ENCODE measurements at regions not wholly inside any gene's neighbourhood (a gene's known extent, or its start where the extent isn't known, plus 50 kb on each side); places are given as distances from the start of the nearest gene placed in this dataset.

DNA sequence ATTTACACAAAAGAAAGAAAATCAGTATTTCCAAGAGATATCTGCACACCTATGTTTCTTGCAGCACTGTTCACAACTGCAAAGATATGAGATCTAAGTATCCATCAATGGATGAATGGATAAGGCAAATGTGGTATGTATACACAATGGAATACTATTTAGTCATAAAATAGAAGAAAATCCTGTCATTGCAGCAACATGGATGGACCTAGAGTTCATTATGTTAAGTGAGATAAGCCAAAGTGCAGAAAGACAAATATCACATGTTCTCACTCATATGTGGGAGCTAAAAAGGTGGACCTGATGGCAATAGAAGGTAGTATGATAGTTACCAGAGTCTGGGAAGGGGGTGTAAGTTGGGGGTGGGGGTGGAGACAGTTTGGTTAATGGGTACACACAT lies 1171.6 kb downstream of the SORCS1 start:
- H3K4me3 ChIP-seq (ENCODE audit: low read depth, low read length) = no peak overlapping the region
- TF ChIP-seq, protein P1, sequence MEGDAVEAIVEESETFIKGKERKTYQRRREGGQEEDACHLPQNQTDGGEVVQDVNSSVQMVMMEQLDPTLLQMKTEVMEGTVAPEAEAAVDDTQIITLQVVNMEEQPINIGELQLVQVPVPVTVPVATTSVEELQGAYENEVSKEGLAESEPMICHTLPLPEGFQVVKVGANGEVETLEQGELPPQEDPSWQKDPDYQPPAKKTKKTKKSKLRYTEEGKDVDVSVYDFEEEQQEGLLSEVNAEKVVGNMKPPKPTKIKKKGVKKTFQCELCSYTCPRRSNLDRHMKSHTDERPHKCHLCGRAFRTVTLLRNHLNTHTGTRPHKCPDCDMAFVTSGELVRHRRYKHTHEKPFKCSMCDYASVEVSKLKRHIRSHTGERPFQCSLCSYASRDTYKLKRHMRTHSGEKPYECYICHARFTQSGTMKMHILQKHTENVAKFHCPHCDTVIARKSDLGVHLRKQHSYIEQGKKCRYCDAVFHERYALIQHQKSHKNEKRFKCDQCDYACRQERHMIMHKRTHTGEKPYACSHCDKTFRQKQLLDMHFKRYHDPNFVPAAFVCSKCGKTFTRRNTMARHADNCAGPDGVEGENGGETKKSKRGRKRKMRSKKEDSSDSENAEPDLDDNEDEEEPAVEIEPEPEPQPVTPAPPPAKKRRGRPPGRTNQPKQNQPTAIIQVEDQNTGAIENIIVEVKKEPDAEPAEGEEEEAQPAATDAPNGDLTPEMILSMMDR (IDR thresholded peaks at IDR 0.05; ENCODE audit: borderline replicate concordance, insufficient read depth, low read depth, low read length) = no peak

GRCh38 chr10:105990529-105990928 lies 1174.0 kb downstream of the SORCS1 start:
- H3K4me3 ChIP-seq (ENCODE audit: low read depth, low read length) = no peak overlapping the region

GRCh38 chr10:105989995-105990394 lies 1174.5 kb downstream of the SORCS1 start:
- H3K4me3 ChIP-seq (ENCODE audit: low read depth, low read length) = no peak overlapping the region
- TF ChIP-seq, protein P1 (IDR thresholded peaks at IDR 0.05; ENCODE audit: borderline replicate concordance, insufficient read depth, low read depth, low read length) = no peak

More at GRCh38 chr10:105990529-105990928, 1174.0 kb downstream of the SORCS1 start:
- TF ChIP-seq, protein P1 (IDR thresholded peaks at IDR 0.05; ENCODE audit: borderline replicate concordance, insufficient read depth, low read depth, low read length) = no peak

GRCh38 chr10:105988848-105989247 lies 1175.7 kb downstream of the SORCS1 start:
- no peak overlapping the region for H3K4me3 ChIP-seq (ENCODE audit: low read depth, low read length)
- TF ChIP-seq, protein P1 (IDR thresholded peaks at IDR 0.05; ENCODE audit: borderline replicate concordance, insufficient read depth, low read depth, low read length) = no peak

DNA sequence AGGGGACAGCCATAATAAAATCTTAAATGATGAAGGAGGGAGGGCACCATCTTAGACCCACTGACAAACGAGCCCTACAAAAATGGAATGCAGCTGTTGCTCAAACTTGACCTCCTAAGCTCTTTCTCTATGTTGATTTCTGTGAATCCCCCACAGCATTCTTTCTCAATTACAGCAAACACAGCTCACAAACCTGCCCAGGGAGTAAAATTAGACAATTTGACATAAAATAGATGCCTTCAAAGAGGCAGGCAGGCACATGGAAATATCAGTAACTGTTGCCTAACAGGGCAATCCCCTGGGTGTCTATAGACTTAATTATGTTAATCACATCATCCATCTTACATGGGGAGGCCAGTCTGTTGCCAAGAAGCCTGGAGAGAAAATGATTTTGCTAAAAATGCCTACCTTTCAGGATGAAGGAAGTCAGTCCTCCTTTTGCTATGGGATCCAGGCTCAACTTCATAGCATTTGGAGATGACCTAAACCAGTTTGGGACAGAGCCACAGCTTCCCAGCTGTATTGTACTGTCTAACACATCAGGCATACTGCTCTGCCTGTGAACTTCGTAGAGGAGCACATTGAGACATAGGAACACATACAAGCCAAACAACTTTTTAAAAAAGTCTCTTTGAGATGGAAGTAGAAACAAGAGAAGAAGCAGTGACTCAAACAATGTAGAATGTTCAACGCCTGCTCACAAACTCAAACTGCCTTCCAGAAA lies 1177.4 kb downstream of the SORCS1 start:
- TF ChIP-seq, protein P1 (IDR thresholded peaks at IDR 0.05; ENCODE audit: borderline replicate concordance, insufficient read depth, low read depth, low read length) = no peak
- H3K4me3 ChIP-seq (ENCODE audit: low read depth, low read length) = no peak overlapping the region

DNA sequence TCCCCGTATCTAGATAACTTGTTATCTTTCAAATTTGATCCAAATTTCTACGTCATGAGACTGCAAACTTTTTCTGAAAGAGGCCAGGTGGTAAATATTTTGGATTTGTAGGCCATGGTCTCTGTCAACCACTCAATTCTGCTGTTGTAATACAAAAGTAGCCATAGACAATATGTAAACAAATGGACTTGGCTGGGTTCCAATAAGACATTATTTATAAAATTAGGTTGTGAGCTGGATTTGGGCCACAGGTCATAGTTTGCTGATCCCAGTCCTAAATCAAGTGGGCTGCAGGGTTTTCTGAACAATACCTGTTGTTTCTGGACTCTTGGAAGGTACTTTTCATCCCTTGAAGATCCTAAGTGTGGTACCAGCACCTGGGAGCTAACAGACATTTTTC lies 1178.0 kb downstream of the SORCS1 start:
- TF ChIP-seq, protein P1 (IDR thresholded peaks at IDR 0.05; ENCODE audit: borderline replicate concordance, insufficient read depth, low read depth, low read length) = no peak
- no peak overlapping the region for H3K4me3 ChIP-seq (ENCODE audit: low read depth, low read length)

- TF ChIP-seq, protein P1 (IDR thresholded peaks at IDR 0.05; ENCODE audit: borderline replicate concordance, insufficient read depth, low read depth, low read length) = no peak
Measured at GRCh38 chr10:105982735-105983134, 1181.8 kb downstream of the SORCS1 start.

More at GRCh38 chr10:105982735-105983134, 1181.8 kb downstream of the SORCS1 start:
- H3K4me3 ChIP-seq (ENCODE audit: low read depth, low read length) = no peak overlapping the region

Data from GM12875 (cell line).